Small intestine (tissue), 7 donors: ENCODE measurements at regions not wholly inside any gene's neighbourhood (a gene's known extent, or its start where the extent isn't known, plus 50 kb on each side); places are given as distances from the start of the nearest gene placed in this dataset.

Source experiments
- DNase-seq, 2 donors: peaks; one replicate each; pipeline versions ENCODE4 v3.0.0 to v3.0.0-alpha.2; 2013
- FAIRE-seq: peaks from 2 replicates; lab custom pipeline; 2012; peaks lifted over from hg19 to GRCh38; lab: Jason Lieb, UNC
- H3K27ac ChIP-seq, 3 donors: one replicate each; pipeline ENCODE4 v1.5.1; 2013; ENCODE audit warnings: low read length in 2 of 3, mild to moderate bottlenecking in 2 of 3, control low read depth in 1 of 3, inconsistent platforms in 1 of 3, low read depth in 1 of 3, moderate library complexity in 1 of 3
- H3K27me3 ChIP-seq, 3 donors: one replicate each; pipeline ENCODE4 v1.6.1; 2013; ENCODE audit warnings: low read length in 3 of 3, inconsistent platforms in 1 of 3; ENCODE audit not compliant: control insufficient read depth in 3 of 3, insufficient read depth in 3 of 3
- H3K36me3 ChIP-seq, 3 donors: one replicate each; pipeline ENCODE4 v1.6.1; 2013; ENCODE audit warnings: low read length in 3 of 3, inconsistent platforms in 1 of 3, low read depth in 1 of 3, mild to moderate bottlenecking in 1 of 3, moderate library complexity in 1 of 3; ENCODE audit not compliant: control insufficient read depth in 3 of 3, insufficient read depth in 2 of 3
- H3K4me1 ChIP-seq, 3 donors: one replicate each; pipeline ENCODE4 v1.6.1; 2013; ENCODE audit warnings: low read length in 2 of 3, inconsistent platforms in 1 of 3, low read depth in 1 of 3, mild to moderate bottlenecking in 1 of 3, moderate library complexity in 1 of 3; ENCODE audit not compliant: control insufficient read depth in 3 of 3, insufficient read depth in 2 of 3
- H3K4me3 ChIP-seq, 3 donors: one replicate each; pipeline ENCODE4 v1.5.1; 2013; ENCODE audit warnings: low read length in 3 of 3, control low read depth in 1 of 3, inconsistent platforms in 1 of 3, low read depth in 1 of 3, mild to moderate bottlenecking in 1 of 3, moderate library complexity in 1 of 3
- H3K9me3 ChIP-seq, 2 donors: one replicate each; pipeline ENCODE4 v1.6.1; 2013; ENCODE audit warnings: low read depth in 1 of 2, low read length in 1 of 2; ENCODE audit not compliant: control insufficient read depth in 2 of 2, insufficient read depth in 1 of 2
- WGBS, 3 donors: extraction: QIAGEN DNeasy Blood & Tissue Kit; methylation state at CpG; one replicate each; pipeline ENCODE4 v1.1.7; 2013; 5-methylcytosine and 5-hydroxymethylcytosine counted together
- donor health status: healthy with polysubstance abuse.
- donor health status: control.
- donor health status: control.
- donor health status: Bipolar disorder and iron deficiency.
- donor health status: healthy.

DNA sequence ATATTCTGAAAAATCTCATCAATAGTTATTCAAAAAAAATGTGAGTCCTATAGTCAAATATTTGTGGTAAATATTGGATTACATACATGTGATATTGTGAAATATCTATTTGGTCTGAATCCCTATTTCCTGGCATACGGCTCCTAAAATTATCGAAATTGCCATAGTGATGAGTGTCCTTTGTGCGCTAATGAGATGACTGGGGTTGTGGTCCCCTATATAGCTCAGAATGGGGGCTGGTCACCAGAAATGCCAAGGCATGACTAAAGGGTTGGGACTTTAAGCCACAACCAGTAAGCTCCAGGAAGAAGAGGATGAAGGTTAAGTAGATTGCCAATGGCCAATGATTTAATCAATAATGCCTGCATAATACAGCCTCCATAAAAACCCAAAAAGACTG, 610.2 kb upstream of the CHRM3 start:
- WGBS, 3 donors = 92 to 95% (median 94%) methylated on average over 3 of the region's 3 CpGs

GRCh38 chr1:238772322-238772721, 614.0 kb upstream of the CHRM3 start:
- DNase-seq (no peak), FAIRE-seq (no peak)
- 89 to 96% (median 92%) methylated on average over 2 of the region's 2 CpGs for WGBS, 3 donors
- Histone ChIP-seq H3K27me3 (no peaks in the 10 kb centered on the region), H3K9me3 (no peaks in the 10 kb centered on the region), H3K27ac (no peak overlapping the region), H3K4me3 (no peak overlapping the region), H3K36me3 (no peaks in the 10 kb centered on the region), H3K4me1 (no peaks in the 10 kb centered on the region)

More for the DNA sequence above, 610.2 kb upstream of the CHRM3 start:
- no peak overlapping the region for H3K27ac ChIP-seq
- H3K4me1 ChIP-seq = no peaks in the 10 kb centered on the region
- no peaks in the 10 kb centered on the region for H3K27me3 ChIP-seq
- no peak for DNase-seq
- no peaks in the 10 kb centered on the region for H3K36me3 ChIP-seq
- H3K4me3 ChIP-seq = no peak overlapping the region
- no peaks in the 10 kb centered on the region for H3K9me3 ChIP-seq
- no peak for FAIRE-seq

GRCh38 chr1:238767321-238767720, 619.0 kb upstream of the CHRM3 start:
- Histone ChIP-seq H3K9me3 (peaks cover 0 to 7% of the 10 kb centered on the region in 2 donors), H3K4me3 (no peak overlapping the region), H3K27ac (no peak overlapping the region), H3K4me1 (no peaks in the 10 kb centered on the region), H3K36me3 (no peaks in the 10 kb centered on the region), H3K27me3 (no peaks in the 10 kb centered on the region)
- no peak for DNase-seq
- 83 to 90% (median 89%) methylated on average over 2 of the region's 2 CpGs for WGBS, 3 donors
- no peak for FAIRE-seq

- 71 to 79% (median 73%) methylated on average over 2 of the region's 2 CpGs for WGBS, 3 donors
- no peaks in the 10 kb centered on the region for H3K4me1 ChIP-seq
- DNase-seq (no peak), FAIRE-seq (no peak)
- H3K36me3 ChIP-seq = no peaks in the 10 kb centered on the region
- no peak overlapping the region for H3K27ac ChIP-seq
- no peaks in the 10 kb centered on the region for H3K27me3 ChIP-seq
- H3K4me3 ChIP-seq = no peak overlapping the region
- peaks cover 0 to 7% of the 10 kb centered on the region in 2 donors for H3K9me3 ChIP-seq
These were observed 621.6 kb upstream of the CHRM3 start for GRCh38 chr1:238764779-238765178.

DNA sequence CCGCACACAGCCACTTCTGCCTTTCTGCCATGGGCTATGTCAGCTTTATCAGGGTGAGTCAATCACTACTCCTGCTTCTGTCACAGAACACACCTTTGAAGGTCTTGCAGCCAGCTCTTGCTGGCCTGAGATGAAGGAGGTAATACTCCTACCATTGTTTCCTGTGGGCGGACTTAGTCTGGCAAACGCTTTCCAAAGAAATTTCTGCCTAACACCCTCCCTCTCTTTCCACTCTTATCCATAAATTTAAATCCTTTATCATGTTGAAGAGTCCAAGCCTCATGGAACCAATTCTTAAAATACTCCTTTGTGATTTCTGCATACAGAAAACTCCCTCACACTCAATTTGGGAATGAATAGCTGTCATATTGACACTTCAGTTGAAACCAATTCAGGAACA, 633.1 kb upstream of the CHRM3 start:
- no peak for FAIRE-seq
- H3K4me3 ChIP-seq = no peak overlapping the region
- 84 to 90% (median 89%) methylated on average over 3 of the region's 3 CpGs for WGBS, 3 donors

GRCh38 chr1:238752327-238752726, 634.0 kb upstream of the CHRM3 start:
- Histone ChIP-seq H3K4me3 (no peak overlapping the region), H3K36me3 (no peaks in the 10 kb centered on the region), H3K9me3 (peaks cover 0 to 6% of the 10 kb centered on the region in 2 donors), H3K27ac (no peak overlapping the region), H3K4me1 (no peaks in the 10 kb centered on the region), H3K27me3 (no peaks in the 10 kb centered on the region)
- DNase-seq = no peak
- FAIRE-seq = no peak
- 91 to 97% (median 96%) methylated on average over 3 of the region's 3 CpGs for WGBS, 3 donors

More for the DNA sequence above, 633.1 kb upstream of the CHRM3 start:
- H3K9me3 ChIP-seq = peaks cover 0 to 6% of the 10 kb centered on the region in 2 donors
- no peak for DNase-seq
- H3K36me3 ChIP-seq = no peaks in the 10 kb centered on the region
- H3K27ac ChIP-seq = no peak overlapping the region
- H3K4me1 ChIP-seq = no peaks in the 10 kb centered on the region
- no peaks in the 10 kb centered on the region for H3K27me3 ChIP-seq

DNA sequence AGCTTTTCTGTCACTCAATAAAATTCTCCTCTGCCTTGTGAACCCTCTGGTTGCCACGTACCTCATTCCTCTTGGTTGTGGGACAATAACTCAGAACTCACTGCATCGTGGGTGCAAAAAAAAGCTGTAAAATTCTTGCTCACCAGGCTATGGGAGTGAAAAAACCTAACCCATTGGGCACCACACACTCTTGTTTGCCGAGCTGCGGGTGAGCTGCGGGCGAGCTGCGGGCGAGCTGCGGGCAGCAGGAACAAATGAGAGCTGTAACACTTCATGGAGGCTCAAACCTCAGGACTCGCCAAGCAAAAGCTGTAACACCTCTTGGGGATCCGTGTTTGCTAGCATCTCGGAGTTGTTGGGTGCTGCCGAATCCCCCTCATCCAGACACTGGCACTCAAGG, 641.3 kb upstream of the CHRM3 start:
- 83 to 90% (median 90%) methylated on average over 13 of the region's 13 CpGs for WGBS, 3 donors
- H3K4me1 ChIP-seq = no peaks in the 10 kb centered on the region
- H3K36me3 ChIP-seq = no peaks in the 10 kb centered on the region
- FAIRE-seq (no peak), DNase-seq (no peak)
- no peak overlapping the region for H3K4me3 ChIP-seq
- no peaks in the 10 kb centered on the region for H3K27me3 ChIP-seq
- peaks cover 0 to 24% of the 10 kb centered on the region in 2 donors for H3K9me3 ChIP-seq
- no peak overlapping the region for H3K27ac ChIP-seq

GRCh38 chr1:238738892-238739291, 647.5 kb upstream of the CHRM3 start:
- Histone ChIP-seq H3K27me3 (no peaks in the 10 kb centered on the region), H3K9me3 (no peaks in the 10 kb centered on the region), H3K36me3 (no peaks in the 10 kb centered on the region), H3K4me1 (no peaks in the 10 kb centered on the region), H3K4me3 (no peak overlapping the region), H3K27ac (no peak overlapping the region)
- 46 to 60% (median 54%) methylated on average over 2 of the region's 2 CpGs for WGBS, 3 donors
- DNase-seq (no peak), FAIRE-seq (no peak)

- Histone ChIP-seq H3K27me3 (no peaks in the 10 kb centered on the region), H3K27ac (no peak overlapping the region), H3K4me1 (no peaks in the 10 kb centered on the region), H3K9me3 (no peaks in the 10 kb centered on the region), H3K36me3 (no peaks in the 10 kb centered on the region), H3K4me3 (no peak overlapping the region)
- DNase-seq (no peak), FAIRE-seq (no peak)
These were observed 658.7 kb upstream of the CHRM3 start for GRCh38 chr1:238727670-238728069.
